Activated CD4-positive, alpha-beta T cell treated with anti-CD3 and anti-CD28 coated beads, Interleukin-2, amount 10 ng/mL, durations not matched to agents 7 days and 5 days (primary cell): ENCODE measurements at regions not wholly inside any gene's neighbourhood (a gene's known extent, or its start where the extent isn't known, plus 50 kb on each side); places are given as distances from the start of the nearest gene placed in this dataset.
"Not testable (repeated sequence)": the region's sequence is repeated elsewhere in the genome, so short reads cannot be mapped to it uniquely, and the experiment has no call there.

Experiments
- CTCF ChIA-PET: fragments of 350-600 bp; sonication (Branson Sonifier 250); formaldehyde crosslinking; loops from one replicate; lab custom pipeline; 2021; ENCODE audit warnings: antibody characterized with exemption; lab: Charles Lee
- POLR2A ChIA-PET: fragments of 350-600 bp; sonication (Branson Sonifier 250); formaldehyde crosslinking; loops from one replicate; lab custom pipeline; 2021; ENCODE audit warnings: antibody characterized with exemption; lab: Charles Lee
- DNase-seq: peaks from one replicate; pipeline ENCODE4 v3.0.0-alpha.2; 2020
- H3K27ac Mint-ChIP-seq: one replicate; pipeline ENCODE4 v1.8.0; 2021; ENCODE audit warnings: mild to moderate bottlenecking, moderate library complexity, mixed read lengths
- H3K27me3 Mint-ChIP-seq: one replicate; pipeline ENCODE4 v1.8.0; 2021; ENCODE audit warnings: mixed read lengths
- H3K36me3 Mint-ChIP-seq: one replicate; pipeline ENCODE4 v1.8.0; 2021; ENCODE audit warnings: low read depth, mixed read lengths
- H3K4me1 Mint-ChIP-seq: one replicate; pipeline ENCODE4 v1.8.0; 2021; ENCODE audit warnings: mixed read lengths
- H3K4me3 Mint-ChIP-seq: one replicate; pipeline ENCODE4 v1.8.0; 2021; ENCODE audit warnings: mild to moderate bottlenecking, moderate library complexity, mixed read lengths
- H3K9me3 Mint-ChIP-seq: one replicate; pipeline ENCODE4 v1.8.0; 2021; ENCODE audit warnings: mixed read lengths

DNA sequence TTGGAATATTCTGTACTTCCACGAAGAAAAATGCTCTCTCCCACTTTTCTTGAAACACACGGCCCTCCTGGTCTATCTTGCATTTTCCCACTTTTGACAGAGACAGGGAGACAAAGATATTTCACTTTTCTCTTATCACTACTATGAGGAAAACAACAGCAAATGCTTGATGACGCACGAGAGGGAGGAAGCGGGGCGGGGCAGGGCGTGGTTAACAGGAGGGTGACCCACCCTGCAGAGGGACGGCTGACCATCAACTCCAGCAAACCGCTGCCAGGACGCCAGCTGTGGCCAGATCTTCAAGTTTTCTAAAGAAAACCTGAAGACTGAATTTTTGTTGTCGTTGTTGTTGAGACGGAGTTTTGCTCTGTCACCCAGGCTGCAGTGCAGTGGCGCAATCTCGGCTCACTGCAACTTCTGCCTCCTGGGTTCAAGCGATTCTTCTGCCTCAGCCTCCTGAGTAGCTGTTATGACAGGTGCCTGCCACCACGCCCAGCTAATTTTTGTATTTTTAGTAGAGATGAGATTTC, 63.8 kb downstream of the NSUN5 start:
- DNase-seq, CTCF ChIA-PET, H3K4me1 Mint-ChIP-seq, H3K36me3 Mint-ChIP-seq, H3K9me3 Mint-ChIP-seq, H3K4me3 Mint-ChIP-seq, POLR2A ChIA-PET, H3K27me3 Mint-ChIP-seq, H3K27ac Mint-ChIP-seq: not testable (repeated sequence)

DNA sequence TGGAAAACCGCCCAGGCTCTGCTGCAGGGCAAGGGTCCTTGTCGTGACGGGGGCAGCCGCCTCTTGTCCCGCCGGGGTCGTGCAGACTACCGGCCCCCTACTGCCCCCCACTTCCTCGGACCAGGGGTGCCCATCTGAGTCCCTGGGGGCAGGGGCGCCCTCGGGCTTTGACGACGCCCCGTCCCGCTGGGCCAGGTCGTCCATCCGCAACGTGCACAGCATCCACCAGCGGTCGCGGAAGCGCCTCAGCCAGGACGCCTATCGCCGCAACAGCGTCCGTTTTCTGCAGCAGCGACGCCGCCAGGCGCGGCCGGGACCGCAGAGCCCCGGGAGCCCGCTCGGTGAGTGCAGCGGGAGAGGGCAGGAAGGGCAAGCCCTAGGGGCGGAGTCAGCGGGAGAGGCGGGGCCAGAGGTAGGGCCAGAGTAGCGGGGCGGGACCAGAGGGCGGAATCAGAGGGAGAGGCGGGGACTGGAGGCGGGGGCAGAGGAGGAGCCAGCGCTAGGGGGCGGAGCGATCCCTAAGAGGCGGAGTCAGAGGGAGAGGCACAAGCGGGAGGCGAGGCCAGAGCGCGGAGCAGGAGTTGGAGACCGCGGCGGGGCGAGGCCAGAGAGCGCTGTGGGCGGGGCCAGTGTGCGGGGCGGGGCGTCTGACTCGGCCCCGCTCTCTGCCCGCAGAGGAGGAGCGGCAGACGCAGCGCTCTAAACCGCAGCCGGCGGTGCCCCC, 73.5 kb downstream of the NSUN5 start:
- H3K9me3 Mint-ChIP-seq, H3K36me3 Mint-ChIP-seq, H3K27me3 Mint-ChIP-seq, H3K4me3 Mint-ChIP-seq, H3K27ac Mint-ChIP-seq, POLR2A ChIA-PET, H3K4me1 Mint-ChIP-seq, CTCF ChIA-PET: not testable (repeated sequence)
- DNase-seq: peak; percentile 89

DNA sequence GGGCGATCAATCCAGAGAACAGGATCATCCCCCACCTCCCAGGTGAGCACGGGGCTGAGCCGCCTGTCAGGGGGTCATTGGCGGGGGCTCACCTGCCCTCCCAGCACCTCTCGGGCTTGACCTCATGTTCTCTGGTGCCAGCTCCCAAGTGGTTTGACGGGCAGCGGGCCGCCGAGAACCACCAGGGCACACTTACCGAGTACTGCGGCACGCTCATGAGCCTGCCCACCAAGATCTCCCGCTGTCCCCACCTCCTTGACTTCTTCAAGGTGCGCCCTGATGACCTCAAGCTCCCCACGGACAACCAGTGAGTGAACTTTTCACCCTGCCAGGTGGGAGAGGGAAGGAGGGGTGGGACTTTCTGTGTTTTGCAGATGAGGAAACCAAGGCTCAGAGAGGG, 82.9 kb downstream of the NSUN5 start:
- H3K4me3 Mint-ChIP-seq, CTCF ChIA-PET, H3K4me1 Mint-ChIP-seq, H3K36me3 Mint-ChIP-seq, DNase-seq, H3K27me3 Mint-ChIP-seq, H3K27ac Mint-ChIP-seq, POLR2A ChIA-PET, H3K9me3 Mint-ChIP-seq: not testable (repeated sequence)

DNA sequence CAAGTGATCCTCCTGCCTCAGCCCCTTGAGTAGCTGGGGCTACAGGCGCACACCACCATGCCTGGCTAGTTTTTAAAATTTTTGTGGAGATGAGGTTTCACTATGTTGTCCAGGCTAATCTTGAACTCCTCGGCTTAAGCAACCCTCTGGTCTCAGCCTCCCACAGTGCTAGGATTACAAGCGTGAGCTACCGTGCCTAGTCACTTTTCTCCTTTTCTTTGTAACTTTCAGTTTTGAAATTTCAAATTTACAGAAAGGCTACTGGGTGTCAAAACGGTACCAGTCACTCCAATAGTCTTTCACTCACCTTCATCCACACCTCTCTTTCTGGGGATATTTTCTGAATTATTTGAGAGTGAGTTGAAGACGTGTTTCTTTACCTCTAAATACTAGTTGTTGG, 86.9 kb downstream of the NSUN5 start:
- POLR2A ChIA-PET, H3K36me3 Mint-ChIP-seq, H3K4me1 Mint-ChIP-seq, DNase-seq, H3K9me3 Mint-ChIP-seq, H3K4me3 Mint-ChIP-seq, H3K27me3 Mint-ChIP-seq, CTCF ChIA-PET, H3K27ac Mint-ChIP-seq: not testable (repeated sequence)

DNA sequence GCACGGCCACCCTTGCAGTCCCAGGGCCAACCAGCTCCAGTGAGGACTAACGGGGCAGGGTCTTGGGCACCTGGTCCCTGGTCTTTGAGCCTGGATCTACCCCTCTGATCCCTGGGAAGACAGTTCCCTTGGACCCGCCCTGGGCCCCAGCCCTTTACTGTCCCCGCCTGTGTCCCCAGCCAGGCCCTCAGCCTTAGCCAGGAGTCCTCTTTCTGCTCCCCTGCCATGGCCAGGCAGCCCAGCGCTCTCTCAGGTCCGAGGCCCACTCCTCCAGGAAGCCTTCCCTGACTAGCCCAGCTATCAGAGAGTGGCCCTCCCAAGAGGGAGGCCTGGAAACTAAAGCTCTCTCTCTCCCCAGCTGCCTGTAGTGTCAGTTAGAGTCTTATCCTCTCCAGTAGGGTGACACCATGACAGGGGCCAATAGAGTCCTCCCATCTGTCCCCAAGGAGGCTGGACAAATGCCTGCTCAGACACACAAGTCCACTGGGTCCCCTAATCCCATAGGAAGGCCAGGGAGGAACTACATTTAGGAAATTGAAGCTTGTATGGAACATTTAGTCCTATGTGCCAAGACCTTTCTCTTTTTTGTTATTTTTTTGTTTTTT, 87.8 kb downstream of the NSUN5 start:
- POLR2A ChIA-PET, DNase-seq, H3K4me3 Mint-ChIP-seq, H3K9me3 Mint-ChIP-seq, CTCF ChIA-PET, H3K27ac Mint-ChIP-seq, H3K36me3 Mint-ChIP-seq, H3K27me3 Mint-ChIP-seq, H3K4me1 Mint-ChIP-seq: not testable (repeated sequence)

DNA sequence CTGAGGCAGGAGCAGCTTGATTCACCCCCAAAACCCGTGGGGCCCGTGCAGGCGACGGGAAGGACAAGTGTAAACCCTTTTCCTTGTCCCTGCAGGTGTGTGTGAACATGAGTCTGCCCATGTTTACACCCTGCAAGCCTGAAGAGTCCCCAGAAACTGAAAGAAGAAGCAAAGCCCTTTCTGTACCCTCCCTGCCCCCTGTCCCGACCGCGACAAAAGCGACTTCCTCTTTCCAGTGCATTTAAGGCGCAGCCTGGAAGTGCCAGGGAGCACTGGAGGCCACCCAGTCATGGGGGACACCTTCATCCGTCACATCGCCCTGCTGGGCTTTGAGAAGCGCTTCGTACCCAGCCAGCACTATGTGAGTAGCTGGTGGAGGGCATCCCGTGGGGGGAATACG, 88.3 kb downstream of the NSUN5 start:
- H3K27me3 Mint-ChIP-seq, H3K4me1 Mint-ChIP-seq, CTCF ChIA-PET, H3K36me3 Mint-ChIP-seq, POLR2A ChIA-PET, H3K4me3 Mint-ChIP-seq, H3K27ac Mint-ChIP-seq, H3K9me3 Mint-ChIP-seq, DNase-seq: not testable (repeated sequence)

DNA sequence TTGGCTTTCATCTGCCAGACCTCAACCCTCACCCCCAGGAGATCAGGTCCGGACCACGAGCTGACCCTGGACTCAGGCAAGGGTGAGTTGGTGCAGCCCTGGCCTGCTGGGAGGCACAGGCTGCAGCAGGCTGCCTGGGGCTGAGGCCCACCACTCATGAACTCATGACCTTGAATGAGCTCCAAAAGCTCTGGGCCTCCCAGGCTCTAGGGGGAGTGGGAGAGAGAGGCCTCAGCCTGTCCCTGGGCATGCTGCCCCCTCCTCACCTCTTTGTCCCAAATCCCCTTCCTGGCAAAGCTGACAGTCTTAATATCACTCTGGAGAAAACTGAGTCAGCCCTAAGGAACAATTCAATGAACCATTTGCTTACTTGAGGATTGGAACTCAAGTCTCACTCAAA, 89.8 kb downstream of the NSUN5 start:
- POLR2A ChIA-PET: not testable (repeated sequence)

DNA sequence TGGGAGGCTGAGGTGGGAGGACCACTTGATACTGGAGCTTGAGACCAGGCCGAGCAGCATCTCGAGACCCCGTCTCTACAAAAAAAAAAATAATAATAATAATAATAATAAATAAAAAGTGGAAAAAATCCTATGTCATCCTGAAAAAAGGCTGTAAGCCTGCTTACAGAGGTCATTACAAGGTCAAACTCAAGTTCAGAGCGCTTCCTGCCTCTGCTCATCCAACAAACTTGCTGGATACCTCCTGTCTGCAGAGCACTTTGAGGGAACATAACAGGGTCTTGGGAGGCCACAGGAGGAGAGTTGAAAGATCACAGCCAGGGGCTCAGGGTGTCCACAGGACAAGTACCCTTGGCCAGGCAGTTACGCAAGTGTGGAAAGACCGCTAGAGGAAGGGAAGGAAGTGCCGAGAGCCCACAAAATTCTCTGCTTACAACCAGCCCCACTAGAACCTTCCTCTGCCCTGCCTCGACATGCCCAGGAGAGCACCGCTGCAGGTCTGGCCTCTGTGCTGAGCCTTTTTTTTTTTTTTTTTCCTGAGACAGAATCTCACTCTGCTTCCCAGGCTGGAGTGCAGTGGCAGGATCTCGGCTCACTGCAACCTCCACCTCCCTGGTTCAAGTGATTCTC, 92.5 kb downstream of the NSUN5 start:
- CTCF ChIA-PET, H3K4me3 Mint-ChIP-seq, POLR2A ChIA-PET, H3K27ac Mint-ChIP-seq, DNase-seq, H3K27me3 Mint-ChIP-seq, H3K36me3 Mint-ChIP-seq, H3K4me1 Mint-ChIP-seq, H3K9me3 Mint-ChIP-seq: not testable (repeated sequence)

More for the DNA sequence above, 89.8 kb downstream of the NSUN5 start:
- H3K27me3 Mint-ChIP-seq, H3K36me3 Mint-ChIP-seq, H3K27ac Mint-ChIP-seq, H3K4me1 Mint-ChIP-seq, H3K9me3 Mint-ChIP-seq, H3K4me3 Mint-ChIP-seq, CTCF ChIA-PET, DNase-seq: not testable (repeated sequence)

DNA sequence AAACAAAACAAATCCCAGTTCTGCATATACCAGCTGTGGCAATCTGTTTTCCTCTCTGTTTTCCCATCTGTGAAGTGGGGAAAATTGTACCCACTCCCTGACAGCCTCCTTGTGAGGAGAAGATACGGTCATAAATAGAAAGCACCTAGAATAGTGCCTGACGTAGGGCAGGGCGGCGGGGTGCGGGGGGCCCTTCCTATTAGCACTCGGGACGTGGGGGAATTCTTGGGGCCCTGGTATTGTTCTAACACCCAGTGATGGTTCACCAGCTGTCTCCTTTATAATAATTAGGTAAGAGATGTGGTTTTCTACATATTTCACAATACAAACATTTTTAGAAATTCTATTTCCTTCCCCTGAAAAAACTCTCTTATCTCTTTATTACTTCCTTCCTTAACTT, 93.4 kb downstream of the NSUN5 start:
- H3K4me3 Mint-ChIP-seq, H3K9me3 Mint-ChIP-seq, CTCF ChIA-PET, H3K36me3 Mint-ChIP-seq, H3K4me1 Mint-ChIP-seq, H3K27me3 Mint-ChIP-seq, POLR2A ChIA-PET, H3K27ac Mint-ChIP-seq, DNase-seq: not testable (repeated sequence)

DNA sequence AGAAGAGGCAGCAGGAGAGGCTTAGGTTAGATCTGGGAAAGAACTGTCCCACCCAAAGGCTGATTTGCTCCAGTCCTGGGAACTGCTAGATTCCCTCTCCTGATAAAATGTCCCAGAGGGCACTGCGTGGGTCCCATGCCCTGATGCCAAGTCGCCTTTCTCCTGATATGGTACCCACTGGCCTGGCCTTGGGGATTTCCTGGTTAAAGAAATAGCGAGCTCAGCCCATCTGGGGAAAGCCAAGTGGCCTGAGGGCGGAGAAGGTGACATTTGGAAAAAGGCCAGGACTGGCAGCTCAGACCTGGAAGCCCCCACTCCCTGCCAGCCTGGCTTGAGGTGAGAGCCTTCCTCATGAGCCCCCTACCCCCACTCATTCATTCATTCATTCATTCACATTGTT, 94.2 kb downstream of the NSUN5 start:
- CTCF ChIA-PET, H3K27me3 Mint-ChIP-seq: not testable (repeated sequence)

DNA sequence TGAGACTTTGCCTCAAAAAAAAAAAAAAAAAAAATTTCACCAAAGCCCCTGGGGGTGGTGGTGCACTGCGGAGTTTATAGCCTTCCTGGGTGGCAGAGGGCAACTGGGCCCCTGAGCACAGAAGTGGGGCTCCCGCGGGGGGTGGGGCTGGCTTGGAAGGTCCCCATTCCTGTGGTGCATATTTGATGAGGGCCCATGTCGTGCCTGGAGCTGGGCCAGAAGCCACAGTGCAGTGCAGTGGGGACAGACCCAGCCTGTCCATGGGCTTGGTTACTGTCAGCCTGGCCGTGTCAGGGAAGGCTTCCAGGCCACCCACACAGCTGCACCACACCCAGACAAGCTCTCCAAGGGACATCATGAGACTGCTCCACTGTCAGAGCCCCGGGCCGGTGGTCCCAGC, 95.5 kb downstream of the NSUN5 start:
- H3K27me3 Mint-ChIP-seq, POLR2A ChIA-PET, H3K9me3 Mint-ChIP-seq, DNase-seq, CTCF ChIA-PET, H3K4me1 Mint-ChIP-seq, H3K36me3 Mint-ChIP-seq, H3K4me3 Mint-ChIP-seq, H3K27ac Mint-ChIP-seq: not testable (repeated sequence)

More for the DNA sequence above, 94.2 kb downstream of the NSUN5 start:
- H3K9me3 Mint-ChIP-seq, POLR2A ChIA-PET, DNase-seq, H3K27ac Mint-ChIP-seq, H3K4me3 Mint-ChIP-seq, H3K36me3 Mint-ChIP-seq, H3K4me1 Mint-ChIP-seq: not testable (repeated sequence)

DNA sequence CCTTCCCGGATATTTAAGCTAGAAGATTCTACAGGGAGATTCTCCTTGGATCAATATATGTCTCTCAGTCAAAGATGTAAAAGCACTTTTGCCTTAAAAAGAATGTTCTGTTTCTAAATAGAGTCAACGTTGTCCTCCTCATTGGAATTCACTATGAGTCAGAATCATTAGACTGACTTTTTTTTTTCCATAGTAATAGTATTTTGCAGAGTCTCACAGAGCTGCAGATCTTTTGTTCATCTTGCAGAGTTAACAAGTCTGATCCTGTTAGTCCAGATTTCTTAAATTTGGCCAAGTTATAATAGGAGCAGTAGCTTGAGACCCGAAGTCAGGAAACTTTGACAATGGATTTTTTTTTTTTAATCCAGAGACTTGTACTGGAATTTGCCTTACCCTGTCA, 103.0 kb downstream of the NSUN5 start:
- H3K4me3 Mint-ChIP-seq, CTCF ChIA-PET, H3K27me3 Mint-ChIP-seq, H3K4me1 Mint-ChIP-seq, POLR2A ChIA-PET, H3K9me3 Mint-ChIP-seq, DNase-seq, H3K27ac Mint-ChIP-seq, H3K36me3 Mint-ChIP-seq: not testable (repeated sequence)

DNA sequence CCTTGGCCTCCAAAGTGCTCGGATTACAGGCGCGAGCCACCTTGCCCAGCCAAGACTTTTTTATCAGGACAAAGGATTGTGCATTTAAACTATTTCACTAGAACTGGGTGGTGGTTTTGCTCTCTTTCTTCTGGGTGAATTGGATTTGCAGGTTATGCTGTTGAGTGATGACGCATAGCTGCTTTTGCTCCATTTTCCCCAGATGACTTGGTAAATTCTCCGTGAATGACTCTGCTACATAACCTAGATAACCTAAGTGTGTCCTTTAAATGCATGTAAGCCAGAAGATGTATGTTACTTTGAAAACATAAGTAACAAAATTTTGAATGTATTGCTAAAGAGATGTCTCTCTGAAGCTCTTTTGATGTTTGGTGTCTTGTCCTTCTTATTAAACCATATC, 103.7 kb downstream of the NSUN5 start:
- H3K27ac Mint-ChIP-seq, H3K4me3 Mint-ChIP-seq, DNase-seq, H3K9me3 Mint-ChIP-seq, H3K4me1 Mint-ChIP-seq, H3K27me3 Mint-ChIP-seq, H3K36me3 Mint-ChIP-seq, CTCF ChIA-PET, POLR2A ChIA-PET: not testable (repeated sequence)
